ENCODE measurements at regions not wholly inside any gene's neighbourhood (a gene's known extent, or its start where the extent isn't known, plus 50 kb on each side); places are given as distances from the start of the nearest gene placed in this dataset.

GRCh38 chr9:134992755-134993124 lies 75.0 kb upstream of the FCN1 start:
- TF ChIP-seq GATA1 (IDR thresholded peaks at IDR 0.05; ENCODE audit: low read depth, low read length) (no peak), POLR2A (IDR thresholded peaks at IDR 0.05; ENCODE audit: low read length) (no peak)
